ENCODE measurements at regions not wholly inside any gene's neighbourhood (a gene's known extent, or its start where the extent isn't known, plus 50 kb on each side); places are given as distances from the start of the nearest gene placed in this dataset.

GRCh38 chr2:212794471-212794870 lies 255.9 kb upstream of the ERBB4 start:
- no peak for FAIRE-seq
- no TSS peak for BruUV-seq (replicated peaks)

More at GRCh38 chr2:212794471-212794870, 255.9 kb upstream of the ERBB4 start:
- H3K79me2 ChIP-seq (ENCODE audit: control insufficient read depth, insufficient read depth, low read length), result no peaks in the 10 kb centered on the region
- H3K27ac ChIP-seq (ENCODE audit: extremely low read depth, low read depth, low read length), result no peak overlapping the region
- H3K27me3 ChIP-seq (ENCODE audit: control insufficient read depth in 2 of 2, insufficient read depth in 2 of 2, low read length in 2 of 2), result no peaks in the 10 kb centered on the region
- no peak overlapping the region for H3K4me2 ChIP-seq (ENCODE audit: insufficient read depth, low read length)
- ChIA-PET POLR2A (no interaction called here), CTCF (ENCODE audit: low intra/inter-chr PET ratio) (no interaction called here)
- H3K9me1 ChIP-seq (ENCODE audit: control insufficient read depth, insufficient read depth, low read length), result no peaks in the 10 kb centered on the region
- in situ Hi-C loops (cut with MboI) (no loop called here), intact Hi-C loops (cut with micrococcal nuclease) (no loop called here)
- no peaks in the 10 kb centered on the region for H4K20me1 ChIP-seq (replicated peaks; ENCODE audit: control insufficient read depth, insufficient read depth, low read length)
- TF ChIP-seq ZNF76 (CRISPR knock-in tag; IDR thresholded peaks at IDR 0.05; ENCODE audit: borderline replicate concordance), result no peak
- no peak for TF ChIP-seq EHMT2 (IDR thresholded peaks at IDR 0.05)
- TF ChIP-seq, protein P1, sequence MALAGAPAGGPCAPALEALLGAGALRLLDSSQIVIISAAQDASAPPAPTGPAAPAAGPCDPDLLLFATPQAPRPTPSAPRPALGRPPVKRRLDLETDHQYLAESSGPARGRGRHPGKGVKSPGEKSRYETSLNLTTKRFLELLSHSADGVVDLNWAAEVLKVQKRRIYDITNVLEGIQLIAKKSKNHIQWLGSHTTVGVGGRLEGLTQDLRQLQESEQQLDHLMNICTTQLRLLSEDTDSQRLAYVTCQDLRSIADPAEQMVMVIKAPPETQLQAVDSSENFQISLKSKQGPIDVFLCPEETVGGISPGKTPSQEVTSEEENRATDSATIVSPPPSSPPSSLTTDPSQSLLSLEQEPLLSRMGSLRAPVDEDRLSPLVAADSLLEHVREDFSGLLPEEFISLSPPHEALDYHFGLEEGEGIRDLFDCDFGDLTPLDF (CRISPR knock-in tag; IDR thresholded peaks at IDR 0.05), result no peak
- TF ChIP-seq KDM1A (IDR thresholded peaks at IDR 0.05), result no peak
- no peak for TF ChIP-seq ATF7 (IDR thresholded peaks at IDR 0.05)
- TF ChIP-seq PYGO2 (tag; IDR thresholded peaks at IDR 0.05), result no peak
- TF ChIP-seq MCM2 (IDR thresholded peaks at IDR 0.05; ENCODE audit: low read depth), result no peak
- no peak for TF ChIP-seq POLR3A (IDR thresholded peaks at IDR 0.05; ENCODE audit: borderline replicate concordance, extremely low read depth, insufficient read depth, insufficient read length)
- TF ChIP-seq HLTF (IDR thresholded peaks at IDR 0.05), result no peak
- no peak for TF ChIP-seq PHTF2 (CRISPR knock-in tag; IDR thresholded peaks at IDR 0.05)
- TF ChIP-seq, protein P2, sequence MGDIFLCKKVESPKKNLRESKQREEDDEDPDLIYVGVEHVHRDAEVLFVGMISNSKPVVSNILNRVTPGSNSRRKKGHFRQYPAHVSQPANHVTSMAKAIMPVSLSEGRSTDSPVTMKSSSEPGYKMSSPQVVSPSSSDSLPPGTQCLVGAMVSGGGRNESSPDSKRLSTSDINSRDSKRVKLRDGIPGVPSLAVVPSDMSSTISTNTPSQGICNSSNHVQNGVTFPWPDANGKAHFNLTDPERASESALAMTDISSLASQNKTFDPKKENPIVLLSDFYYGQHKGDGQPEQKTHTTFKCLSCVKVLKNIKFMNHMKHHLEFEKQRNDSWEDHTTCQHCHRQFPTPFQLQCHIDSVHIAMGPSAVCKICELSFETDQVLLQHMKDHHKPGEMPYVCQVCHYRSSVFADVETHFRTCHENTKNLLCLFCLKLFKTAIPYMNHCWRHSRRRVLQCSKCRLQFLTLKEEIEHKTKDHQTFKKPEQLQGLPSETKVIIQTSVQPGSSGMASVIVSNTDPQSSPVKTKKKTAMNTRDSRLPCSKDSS (IDR thresholded peaks at IDR 0.05; ENCODE audit: low read depth, partially characterized antibody), result no peak
- no peak for TF ChIP-seq PML (IDR thresholded peaks at IDR 0.05; ENCODE audit: low read length)
- no peak for TF ChIP-seq TCFL5 (CRISPR knock-in tag; conservative IDR thresholded peaks at IDR 0.05)
- H3K9ac ChIP-seq (ENCODE audit: insufficient read depth in 1 of 2, low read depth in 2 of 2, low read length in 2 of 2), result no peak overlapping the region
- H2AFZ ChIP-seq (ENCODE audit: low read depth, low read length), result no peak overlapping the region
- no peaks in the 10 kb centered on the region for H3K9me3 ChIP-seq (replicated peaks; ENCODE audit: control insufficient read depth, insufficient read depth, low read depth, low read length)
- ATAC-seq (no peak), DNase-seq (ENCODE audit: extremely low read depth in 1 of 4, low spot score in 3 of 4) (no peak)
- H3K4me1 ChIP-seq (replicated peaks in 1 of 2; ENCODE audit: control insufficient read depth in 2 of 2, insufficient read depth in 2 of 2, low read length in 2 of 2), result no peaks in the 10 kb centered on the region
- no peak overlapping the region for H3K4me3 ChIP-seq
- H3K36me3 ChIP-seq (ENCODE audit: control insufficient read depth, insufficient read depth, low read length), result no peaks in the 10 kb centered on the region

Measured in K562 (cell line).